K562 (cell line): ENCODE measurements at regions not wholly inside any gene's neighbourhood (a gene's known extent, or its start where the extent isn't known, plus 50 kb on each side); places are given as distances from the start of the nearest gene placed in this dataset.
A peak's percentile ranks its signal among the peaks of the same experiment; 100 is the strongest.

Source experiments
- ARID1B ChIP-seq: fragments of 450-650 bp; IDR thresholded peaks from 2 replicates; pipeline ENCODE4 v1.6.1; 2016; ENCODE audit warnings: antibody characterized with exemption, mild to moderate bottlenecking, inconsistent platforms
- CXXC5 ChIP-seq: fragments of 250-450 bp; sonication (Bioruptor Pico); IDR thresholded peaks from 2 replicates; pipeline ENCODE4 v1.8.0; 2022; ENCODE audit warnings: inconsistent platforms, mild to moderate bottlenecking, moderate library complexity
- ETV1 ChIP-seq: fragments of 450-650 bp; conservative IDR thresholded peaks from 2 replicates; pipeline ENCODE4 v1.6.1; 2016; ENCODE audit warnings: missing genetic modification characterization, control low read depth, low read depth, missing compliant biosample characterization
- HMBOX1 ChIP-seq: sonication (generic); IDR thresholded peaks from 2 replicates; pipeline ENCODE4 v1.6.1; 2016
- MAZ ChIP-seq, 2 experiments: fragments of 450-650 bp in 1 of 2; sonication (generic) in 1 of 2; formaldehyde crosslinking; IDR thresholded peaks in 1 of 2; conservative IDR thresholded peaks in 1 of 2; 2 replicates each; pipeline versions ENCODE4 v1.4.0 to v1.5.0; 2020; ENCODE audit warnings: mild to moderate bottlenecking in 1 of 2, missing genetic modification reagents in 1 of 2
- REST ChIP-seq, 2 experiments: fragments of 450-650 bp; formaldehyde crosslinking in 1 of 2; IDR thresholded peaks; 2 replicates each; pipeline versions ENCODE4 v1.4.0 to v1.6.1; 2014 to 2020; ENCODE audit warnings: mild to moderate bottlenecking in 2 of 2, borderline replicate concordance in 1 of 2, low read depth in 1 of 2

- TF ChIP-seq REST (IDR thresholded peaks at IDR 0.05; ENCODE audit: borderline replicate concordance) (no peak), REST (CRISPR knock-in tag; IDR thresholded peaks at IDR 0.05; ENCODE audit: low read depth) (no peak), ARID1B (peak; percentile 11), MAZ (CRISPR knock-in tag; conservative IDR thresholded peaks at IDR 0.05 in 1 of 2, IDR thresholded peaks at IDR 0.05 in 1 of 2) (0 out of 4 replicates have a peak, but pooled peaks of 1 of the 2 experiments have one; percentile 42), CXXC5 (0 out of 2 replicates have a peak, but pooled peaks have one; percentile 16), HMBOX1 (0 out of 2 replicates have a peak, but pooled peaks have one; percentile 19), ETV1 (tag) (peak; percentile 37; the same call in 1 of the 2 replicates)
These were observed 98.4 kb downstream of the AREG start (continued) for GRCh38 chr4:74543231-74543781.
